Heart left ventricle (tissue), 13 donors: ENCODE measurements at regions not wholly inside any gene's neighbourhood (a gene's known extent, or its start where the extent isn't known, plus 50 kb on each side); places are given as distances from the start of the nearest gene placed in this dataset.

ENCODE experiments used
- POLR2A ChIP-seq, 2 donors: fragments of 450-650 bp; IDR thresholded peaks; one replicate each; pipeline ENCODE4 v1.6.1; 2017; ENCODE audit warnings: antibody characterized with exemption in 2 of 2, mild to moderate bottlenecking in 2 of 2, moderate library complexity in 2 of 2
- TF ChIP-seq, protein P1 (sequence below), 12 donors: fragments of 200-600 bp; sonication (generic) in 4 of 12; IDR thresholded peaks; one replicate each; pipeline versions ENCODE4 v1.5.0 to v1.8.0; 2018 to 2022; ENCODE audit warnings: antibody characterized with exemption in 12 of 12, mild to moderate bottlenecking in 5 of 12
- donor health status: ischemic (EF 13 %, LVEDD 7.1; RV severe dilation, severe dysfunction).
- donor health status: DM: no; HTN: yes; CAD: no.
- donor health status: DM: no; HTN: no; CAD: no.
- donor health status: ischemic (EF 25% LVEDD 6.9; RV normal size, moderate dysfunction).
- donor health status: ischemic (EF 25% LVEDD 5.7; RV mildly dilated, moderate dysfunction).
- donor health status: ischemic (EF 35%, LVEDD 5.7; RV mildly dilated, moderate dysfunction).
- donor health status: nonischemic (EF 11% LVEDD 7.7; RV severe dilation, severe dysfunction).
- donor health status: DM: yes; HTN: yes; CAD: no.
- donor health status: PGD.
- donor health status: ischemic (EF 29% LVEDD 5.4; RV normal size, mild dysfunction).
- donor health status: nonischemic (EF 23%, LVEDD 6.1; RV moderate dilation, normal function).

DNA sequence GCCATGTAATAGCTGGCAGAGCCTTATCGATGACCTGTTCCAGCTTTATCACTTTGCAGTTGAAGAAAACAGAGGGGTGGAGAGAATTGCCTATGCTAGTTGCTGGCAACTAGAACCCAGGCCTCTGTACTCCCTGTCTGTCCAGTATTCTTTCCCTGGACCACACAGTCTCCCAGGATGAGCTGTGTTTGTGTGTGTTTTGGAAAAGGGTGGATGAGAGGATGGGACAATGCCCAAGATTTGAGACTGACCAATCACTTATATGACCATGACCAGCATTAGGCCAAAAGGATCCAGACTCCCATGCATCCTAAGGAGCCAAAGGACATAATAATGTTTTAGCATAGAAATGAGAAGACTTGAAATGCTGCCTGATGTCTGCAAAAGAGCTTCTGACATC is 102.6 kb downstream of the CD200R1L start:
- TF ChIP-seq, protein P1, sequence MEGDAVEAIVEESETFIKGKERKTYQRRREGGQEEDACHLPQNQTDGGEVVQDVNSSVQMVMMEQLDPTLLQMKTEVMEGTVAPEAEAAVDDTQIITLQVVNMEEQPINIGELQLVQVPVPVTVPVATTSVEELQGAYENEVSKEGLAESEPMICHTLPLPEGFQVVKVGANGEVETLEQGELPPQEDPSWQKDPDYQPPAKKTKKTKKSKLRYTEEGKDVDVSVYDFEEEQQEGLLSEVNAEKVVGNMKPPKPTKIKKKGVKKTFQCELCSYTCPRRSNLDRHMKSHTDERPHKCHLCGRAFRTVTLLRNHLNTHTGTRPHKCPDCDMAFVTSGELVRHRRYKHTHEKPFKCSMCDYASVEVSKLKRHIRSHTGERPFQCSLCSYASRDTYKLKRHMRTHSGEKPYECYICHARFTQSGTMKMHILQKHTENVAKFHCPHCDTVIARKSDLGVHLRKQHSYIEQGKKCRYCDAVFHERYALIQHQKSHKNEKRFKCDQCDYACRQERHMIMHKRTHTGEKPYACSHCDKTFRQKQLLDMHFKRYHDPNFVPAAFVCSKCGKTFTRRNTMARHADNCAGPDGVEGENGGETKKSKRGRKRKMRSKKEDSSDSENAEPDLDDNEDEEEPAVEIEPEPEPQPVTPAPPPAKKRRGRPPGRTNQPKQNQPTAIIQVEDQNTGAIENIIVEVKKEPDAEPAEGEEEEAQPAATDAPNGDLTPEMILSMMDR (IDR thresholded peaks at IDR 0.05) = no peak
- TF ChIP-seq POLR2A (IDR thresholded peaks at IDR 0.05) = no peak
